ENCODE measurements at regions not wholly inside any gene's neighbourhood (a gene's known extent, or its start where the extent isn't known, plus 50 kb on each side); places are given as distances from the start of the nearest gene placed in this dataset.

GRCh38 chr11:109847621-109848020, 245.6 kb upstream of the ZC3H12C start:
- no peak overlapping the region for H3K27ac Mint-ChIP-seq
- H3K4me3 Mint-ChIP-seq: no peak overlapping the region
- ATAC-seq (ENCODE audit: low read depth): no peak

GRCh38 chr11:109849051-109849450, 244.1 kb upstream of the ZC3H12C start:
- H3K36me3 Mint-ChIP-seq (ENCODE audit: low read depth): no peaks in the 10 kb centered on the region
- intact Hi-C loops (cut with micrococcal nuclease): no loop called here
- H3K4me1 Mint-ChIP-seq: no peaks in the 10 kb centered on the region
- TF ChIP-seq CTCF (IDR thresholded peaks at IDR 0.05): no peak
- H3K9me3 Mint-ChIP-seq: no peaks in the 10 kb centered on the region
- no peak for DNase-seq
- H3K27me3 Mint-ChIP-seq: no peaks in the 10 kb centered on the region
- no peak overlapping the region for H3K4me3 Mint-ChIP-seq
- no peak for ATAC-seq (ENCODE audit: low read depth)
- CTCF ChIA-PET: no interaction called here
- POLR2A ChIA-PET: no interaction called here
- no peak overlapping the region for H3K27ac Mint-ChIP-seq

More at GRCh38 chr11:109847621-109848020, 245.6 kb upstream of the ZC3H12C start:
- no peak for TF ChIP-seq CTCF (IDR thresholded peaks at IDR 0.05)
- intact Hi-C loops (cut with micrococcal nuclease): no loop called here
- no peaks in the 10 kb centered on the region for H3K27me3 Mint-ChIP-seq
- no peaks in the 10 kb centered on the region for H3K9me3 Mint-ChIP-seq
- CTCF ChIA-PET: interaction anchor here (1.4 kb wide), 1 partner anchor 92 kb away, joined by 3 read pairs; no protein-coding TSS in a partner anchor
- POLR2A ChIA-PET: no interaction called here
- no peaks in the 10 kb centered on the region for H3K4me1 Mint-ChIP-seq
- no peak for DNase-seq
- H3K36me3 Mint-ChIP-seq (ENCODE audit: low read depth): no peaks in the 10 kb centered on the region

GRCh38 chr11:109849946-109850345, 243.2 kb upstream of the ZC3H12C start:
- Mint-ChIP-seq H3K9me3 (no peaks in the 10 kb centered on the region), H3K36me3 (ENCODE audit: low read depth) (no peaks in the 10 kb centered on the region), H3K4me3 (no peak overlapping the region), H3K27me3 (no peaks in the 10 kb centered on the region), H3K4me1 (no peaks in the 10 kb centered on the region), H3K27ac (no peak overlapping the region)
- ChIA-PET POLR2A (no interaction called here), CTCF (no interaction called here)
- TF ChIP-seq CTCF (IDR thresholded peaks at IDR 0.05): no peak
- DNase-seq: no peak
- intact Hi-C loops (cut with micrococcal nuclease): loop anchor here (5.0 kb wide), 1 partner anchor 527 kb away; no protein-coding TSS in a partner anchor
- ATAC-seq (ENCODE audit: low read depth): no peak

- CTCF ChIA-PET: interaction anchor here (0.6 to 3.3 kb wide), 3 partner anchors 13 to 88 kb away, joined by 3 to 38 read pairs (median 4); no protein-coding TSS in a partner anchor
Measured at GRCh38 chr11:109851780-109852390, 241.3 kb upstream of the ZC3H12C start.

More at GRCh38 chr11:109851780-109852390, 241.3 kb upstream of the ZC3H12C start:
- intact Hi-C loops (cut with micrococcal nuclease): loop anchor here (2.0 to 5.0 kb wide), 3 partner anchors 349 to 579 kb away; no protein-coding TSS in a partner anchor
- DNase-seq (no peak), ATAC-seq (ENCODE audit: low read depth) (no peak)
- no peaks in the 10 kb centered on the region for H3K27me3 Mint-ChIP-seq
- TF ChIP-seq CTCF (IDR thresholded peaks at IDR 0.05): no peak
- H3K36me3 Mint-ChIP-seq (ENCODE audit: low read depth): no peaks in the 10 kb centered on the region
- H3K4me1 Mint-ChIP-seq: no peaks in the 10 kb centered on the region
- POLR2A ChIA-PET: no interaction called here
- H3K27ac Mint-ChIP-seq: no peak overlapping the region
- no peak overlapping the region for H3K4me3 Mint-ChIP-seq
- H3K9me3 Mint-ChIP-seq: no peaks in the 10 kb centered on the region
